Vagina (tissue), 2 donors: ENCODE measurements at regions not wholly inside any gene's neighbourhood (a gene's known extent, or its start where the extent isn't known, plus 50 kb on each side); places are given as distances from the start of the nearest gene placed in this dataset.

Experiments used
- DNase-seq, 2 donors: peaks; one replicate each; pipeline ENCODE4 v3.0.0-alpha.2; 2017; ENCODE audit errors: extremely low spot score in 2 of 2
- H3K27ac ChIP-seq: fragments of 200-600 bp; sonication (generic); one replicate; pipeline ENCODE4 v1.5.1; 2019
- H3K27me3 ChIP-seq: fragments of 200-600 bp; sonication (generic); one replicate; pipeline ENCODE4 v1.5.1; 2019
- H3K36me3 ChIP-seq, 2 donors: fragments of 200-600 bp; sonication (generic); one replicate each; pipeline ENCODE4 v1.5.1; 2017 to 2019
- H3K4me1 ChIP-seq: fragments of 200-600 bp; sonication (generic); one replicate; pipeline ENCODE4 v1.5.1; 2019
- H3K4me3 ChIP-seq, 2 donors: fragments of 200-600 bp; sonication (generic); 1 replicate in 1 of 2; 2 replicates in 1 of 2; pipeline ENCODE4 v1.5.1; 2016 to 2019
- H3K9me3 ChIP-seq: fragments of 200-600 bp; sonication (generic); one replicate; pipeline ENCODE4 v1.5.1; 2019
- POLR2A ChIP-seq, 2 donors: fragments of 450-650 bp; IDR thresholded peaks; one replicate each; pipeline ENCODE4 v1.6.1; 2017; ENCODE audit warnings: antibody characterized with exemption in 2 of 2, mild to moderate bottlenecking in 2 of 2, moderate library complexity in 2 of 2
- POLR2AphosphoS5 ChIP-seq, 2 donors: sonication (generic); formaldehyde crosslinking; IDR thresholded peaks; one replicate each; pipeline ENCODE4 v1.9.0; 2017; ENCODE audit warnings: antibody characterized with exemption in 2 of 2, mild to moderate bottlenecking in 2 of 2, low read depth in 1 of 2; ENCODE audit not compliant: insufficient read depth in 1 of 2
- intact Hi-C: fragments of 100-400 bp; cut with DNase I; formaldehyde crosslinking; loops from one replicate; pipeline ENCODE4 v1.15.1; 2023
- TF ChIP-seq, protein P1 (sequence below), 3 experiments: fragments of 450-650 bp in 2 of 3; fragments of 200-600 bp in 1 of 3; sonication (generic) in 1 of 3; IDR thresholded peaks; one replicate each; pipeline ENCODE4 v1.5.1; 2017 to 2019; ENCODE audit warnings: antibody characterized with exemption in 3 of 3, mild to moderate bottlenecking in 2 of 3, moderate library complexity in 2 of 3

- H3K36me3 ChIP-seq, result no peaks in the 10 kb centered on the region
- DNase-seq, result no peak
- no peak overlapping the region for H3K4me3 ChIP-seq
- H3K4me1 ChIP-seq, result no peaks in the 10 kb centered on the region
- no peak overlapping the region for H3K27ac ChIP-seq
- intact Hi-C loops, result no loop called here
- no peaks in the 10 kb centered on the region for H3K27me3 ChIP-seq
- TF ChIP-seq POLR2A (IDR thresholded peaks at IDR 0.05), result no peak
- no peak for TF ChIP-seq POLR2AphosphoS5 (IDR thresholded peaks at IDR 0.05; ENCODE audit: insufficient read depth in 1 of 2, low read depth in 1 of 2)
- TF ChIP-seq, protein P1, sequence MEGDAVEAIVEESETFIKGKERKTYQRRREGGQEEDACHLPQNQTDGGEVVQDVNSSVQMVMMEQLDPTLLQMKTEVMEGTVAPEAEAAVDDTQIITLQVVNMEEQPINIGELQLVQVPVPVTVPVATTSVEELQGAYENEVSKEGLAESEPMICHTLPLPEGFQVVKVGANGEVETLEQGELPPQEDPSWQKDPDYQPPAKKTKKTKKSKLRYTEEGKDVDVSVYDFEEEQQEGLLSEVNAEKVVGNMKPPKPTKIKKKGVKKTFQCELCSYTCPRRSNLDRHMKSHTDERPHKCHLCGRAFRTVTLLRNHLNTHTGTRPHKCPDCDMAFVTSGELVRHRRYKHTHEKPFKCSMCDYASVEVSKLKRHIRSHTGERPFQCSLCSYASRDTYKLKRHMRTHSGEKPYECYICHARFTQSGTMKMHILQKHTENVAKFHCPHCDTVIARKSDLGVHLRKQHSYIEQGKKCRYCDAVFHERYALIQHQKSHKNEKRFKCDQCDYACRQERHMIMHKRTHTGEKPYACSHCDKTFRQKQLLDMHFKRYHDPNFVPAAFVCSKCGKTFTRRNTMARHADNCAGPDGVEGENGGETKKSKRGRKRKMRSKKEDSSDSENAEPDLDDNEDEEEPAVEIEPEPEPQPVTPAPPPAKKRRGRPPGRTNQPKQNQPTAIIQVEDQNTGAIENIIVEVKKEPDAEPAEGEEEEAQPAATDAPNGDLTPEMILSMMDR (IDR thresholded peaks at IDR 0.05), result no peak
- H3K9me3 ChIP-seq, result no peaks in the 10 kb centered on the region
Measured at GRCh38 chr12:14289601-14290000, 75.9 kb upstream of the ATF7IP start.

- Histone ChIP-seq H3K4me3 (no peak overlapping the region), H3K27ac (no peak overlapping the region), H3K9me3 (no peaks in the 10 kb centered on the region), H3K36me3 (no peaks in the 10 kb centered on the region), H3K4me1 (no peaks in the 10 kb centered on the region), H3K27me3 (no peaks in the 10 kb centered on the region)
- DNase-seq, result no peak
- TF ChIP-seq, protein P1 (IDR thresholded peaks at IDR 0.05), result no peak
- TF ChIP-seq POLR2AphosphoS5 (IDR thresholded peaks at IDR 0.05; ENCODE audit: insufficient read depth in 1 of 2, low read depth in 1 of 2), result no peak
- no peak for TF ChIP-seq POLR2A (IDR thresholded peaks at IDR 0.05)
- intact Hi-C loops, result no loop called here
Measured at GRCh38 chr12:14290951-14291350, 74.5 kb upstream of the ATF7IP start.

DNA sequence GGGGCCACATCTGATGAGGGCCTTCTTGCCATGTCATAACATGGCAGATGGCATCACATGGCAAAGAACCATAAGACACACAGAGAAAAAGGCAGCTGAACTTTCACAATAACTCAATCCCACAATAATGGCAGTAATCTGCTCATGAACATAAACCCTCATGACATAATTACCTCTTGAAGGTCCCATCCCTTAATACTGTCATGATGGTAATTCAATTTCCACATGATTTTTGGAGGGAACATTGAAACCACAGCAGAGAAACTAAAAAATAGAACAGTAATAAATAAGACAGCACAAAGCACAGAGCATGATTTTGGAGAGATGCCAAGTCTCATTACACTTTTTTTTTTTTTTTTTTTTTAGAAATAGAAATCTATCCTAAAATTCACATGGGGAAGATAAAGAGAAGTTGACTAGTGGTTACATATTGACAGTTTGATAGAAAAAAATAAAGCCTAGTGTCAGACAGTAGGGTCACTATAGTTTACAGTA is 61.8 kb upstream of the ATF7IP start:
- Histone ChIP-seq H3K36me3 (no peaks in the 10 kb centered on the region), H3K27ac (no peak overlapping the region), H3K27me3 (no peaks in the 10 kb centered on the region), H3K9me3 (no peaks in the 10 kb centered on the region), H3K4me1 (no peaks in the 10 kb centered on the region), H3K4me3 (no peak overlapping the region)
- no peak for DNase-seq
- TF ChIP-seq POLR2A (IDR thresholded peaks at IDR 0.05), result no peak
- intact Hi-C loops, result no loop called here

- no peak for DNase-seq
- intact Hi-C loops, result no loop called here
- TF ChIP-seq, protein P1 (IDR thresholded peaks at IDR 0.05), result no peak
- TF ChIP-seq POLR2A (IDR thresholded peaks at IDR 0.05) (no peak), POLR2AphosphoS5 (IDR thresholded peaks at IDR 0.05; ENCODE audit: insufficient read depth in 1 of 2, low read depth in 1 of 2) (no peak)
- Histone ChIP-seq H3K27ac (no peak overlapping the region), H3K4me3 (no peak overlapping the region), H3K9me3 (no peaks in the 10 kb centered on the region), H3K27me3 (no peaks in the 10 kb centered on the region), H3K4me1 (no peaks in the 10 kb centered on the region), H3K36me3 (no peaks in the 10 kb centered on the region)
Measured at GRCh38 chr12:14307004-14307403, 58.5 kb upstream of the ATF7IP start.

DNA sequence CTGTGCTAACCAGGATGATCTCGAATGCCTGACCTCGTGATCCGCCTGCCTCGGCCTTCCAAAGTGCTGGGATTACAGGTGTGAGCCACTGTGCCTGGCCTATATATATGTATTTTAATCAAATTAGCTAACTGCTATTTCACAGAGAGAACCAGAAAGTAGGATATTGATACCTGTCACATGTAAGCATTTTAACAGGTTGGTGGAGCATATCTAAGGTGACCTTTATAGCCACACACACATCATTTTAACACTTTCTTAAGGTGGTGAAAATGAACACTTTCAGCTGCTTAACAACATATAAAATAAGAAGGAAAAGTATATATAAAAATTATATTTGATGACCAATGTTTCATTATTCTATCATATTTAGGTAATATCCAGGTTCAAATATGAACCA is 57.0 kb upstream of the ATF7IP start:
- TF ChIP-seq, protein P1 (IDR thresholded peaks at IDR 0.05), result no peak
- TF ChIP-seq POLR2AphosphoS5 (IDR thresholded peaks at IDR 0.05; ENCODE audit: insufficient read depth in 1 of 2, low read depth in 1 of 2), result no peak
- TF ChIP-seq POLR2A (IDR thresholded peaks at IDR 0.05), result no peak
- Histone ChIP-seq H3K27ac (no peak overlapping the region), H3K9me3 (no peaks in the 10 kb centered on the region), H3K27me3 (no peaks in the 10 kb centered on the region), H3K4me3 (no peak overlapping the region), H3K4me1 (no peaks in the 10 kb centered on the region), H3K36me3 (no peaks in the 10 kb centered on the region)
- intact Hi-C loops, result no loop called here
- no peak for DNase-seq
